HepG2 (cell line): ENCODE measurements at regions not wholly inside any gene's neighbourhood (a gene's known extent, or its start where the extent isn't known, plus 50 kb on each side); places are given as distances from the start of the nearest gene placed in this dataset.

Source experiments
- ATAC-seq: fragments of 200-7000 bp; cut with Tn5 transposase; 3 replicates; pipeline ENCODE4 v1.9.1; 2020; ENCODE audit warnings: mild to moderate bottlenecking, moderate library complexity
- BruUV-seq: library from RNA; stranded (reverse); fragments of 400-500 nt; replicated peaks from 2 replicates; lab custom pipeline; 2021; lab: Mats Ljungman, UMichigan
- CTCF ChIA-PET: fragments of 300-600 bp; formaldehyde crosslinking; extraction: SDS; loops from one replicate; lab custom pipeline; 2021; ENCODE audit warnings: low total read pairs, inconsistent platforms, low intra/inter-chr PET ratio; lab: Yijun Ruan, JAX
- POLR2A ChIA-PET: fragments of 350-600 bp; sonication (Branson Sonifier 250); formaldehyde crosslinking; loops from one replicate; lab custom pipeline; 2020; ENCODE audit warnings: antibody characterized with exemption, inconsistent platforms; lab: Yijun Ruan, JAX
- DNase-seq: peaks from one replicate; pipeline ENCODE4 v3.0.0-alpha.2; 2015; ENCODE audit warnings: low spot score
- FAIRE-seq: peaks from 3 replicates; lab custom pipeline; 2011; peaks lifted over from hg19 to GRCh38; lab: Jason Lieb, UNC
- H2AFZ ChIP-seq: one replicate; pipeline ENCODE4 v1.6.1; 2011; ENCODE audit warnings: low read length, inconsistent platforms
- H3K27ac ChIP-seq: fragments of 300-600 bp; 3 replicates; pipeline ENCODE4 v1.8.0; 2011; ENCODE audit warnings: mixed run types, mild to moderate bottlenecking, mixed read lengths, low read length, inconsistent platforms; ENCODE audit not compliant: insufficient read depth; ENCODE audit errors: extremely low read length
- H3K27me3 ChIP-seq, 2 experiments: fragments of 200-600 bp in 1 of 2; 2 replicates in 1 of 2; 3 replicates in 1 of 2; pipeline versions ENCODE4 v1.6.0 to v1.8.0; 2011; ENCODE audit warnings: low read length in 2 of 2, mild to moderate bottlenecking in 2 of 2, moderate library complexity in 2 of 2, inconsistent platforms in 1 of 2; ENCODE audit not compliant: insufficient read depth in 2 of 2, control insufficient read depth in 1 of 2
- H3K36me3 ChIP-seq, 2 experiments: fragments of 200-600 bp in 1 of 2; replicated peaks in 1 of 2; 2 replicates in 1 of 2; 3 replicates in 1 of 2; pipeline versions ENCODE4 v1.5.1 to v1.8.0; 2011; ENCODE audit warnings: low read length in 2 of 2, inconsistent platforms in 1 of 2; ENCODE audit not compliant: insufficient read depth in 2 of 2, control insufficient read depth in 1 of 2
- H3K4me1 ChIP-seq: 2 replicates; pipeline ENCODE4 v1.5.1; 2012; ENCODE audit warnings: low read length, inconsistent platforms; ENCODE audit not compliant: insufficient read depth
- H3K4me2 ChIP-seq: 2 replicates; pipeline ENCODE4 v1.6.0; 2011; ENCODE audit warnings: low read depth, low read length, inconsistent platforms
- H3K4me3 ChIP-seq, 3 experiments: fragments of 200-600 bp in 1 of 3; sonication (generic), shearing (Covaris generic) in 1 of 3; replicated peaks in 1 of 3; 2 replicates each; pipeline ENCODE4 v1.5.1; 2011 to 2016; ENCODE audit warnings: low read length in 3 of 3, inconsistent platforms in 2 of 3, low read depth in 2 of 3, mild to moderate bottlenecking in 2 of 3, control low read depth in 1 of 3, mixed read lengths in 1 of 3; ENCODE audit not compliant: insufficient read depth in 1 of 3
- H3K79me2 ChIP-seq: one replicate; pipeline ENCODE4 v1.6.1; 2011; ENCODE audit warnings: low read length, inconsistent platforms; ENCODE audit not compliant: insufficient read depth
- H3K9ac ChIP-seq: 2 replicates; pipeline ENCODE4 v1.6.0; 2011; ENCODE audit warnings: mild to moderate bottlenecking, low read depth, low read length, inconsistent platforms; ENCODE audit not compliant: insufficient read depth
- H3K9me3 ChIP-seq: 2 replicates; pipeline ENCODE4 v1.5.1; 2012; ENCODE audit warnings: mild to moderate bottlenecking, low read length
- H4K20me1 ChIP-seq: 2 replicates; pipeline ENCODE4 v1.6.0; 2011; ENCODE audit warnings: inconsistent platforms, mild to moderate bottlenecking, low read length, moderate library complexity; ENCODE audit not compliant: insufficient read depth
- KMT2A ChIP-seq: sonication (generic); formaldehyde crosslinking; IDR thresholded peaks from 2 replicates; pipeline ENCODE4 v1.4.0; 2020; ENCODE audit warnings: missing genetic modification reagents
- NFE2L1 ChIP-seq: sonication (generic); formaldehyde crosslinking; IDR thresholded peaks from 2 replicates; pipeline ENCODE4 v1.4.0; 2020; ENCODE audit warnings: missing genetic modification reagents, mild to moderate bottlenecking, borderline replicate concordance
- NR1H2 ChIP-seq: sonication (generic); formaldehyde crosslinking; IDR thresholded peaks from 2 replicates; pipeline ENCODE4 v1.8.1; 2022; ENCODE audit warnings: low read depth, missing genetic modification reagents, borderline replicate concordance
- SNAPC2 ChIP-seq: sonication (generic); formaldehyde crosslinking; IDR thresholded peaks from 2 replicates; pipeline ENCODE4 v1.8.1; 2022; ENCODE audit warnings: mild to moderate bottlenecking, missing genetic modification reagents
- THAP11 ChIP-seq: IDR thresholded peaks from 2 replicates; pipeline ENCODE4 v1.6.1; 2016; ENCODE audit warnings: missing biosample characterization, missing genetic modification reagents
- ZBED4 ChIP-seq: sonication (generic); formaldehyde crosslinking; IDR thresholded peaks from 2 replicates; pipeline ENCODE4 v1.4.0; 2020; ENCODE audit warnings: missing genetic modification reagents, borderline replicate concordance
- ZFP91 ChIP-seq: sonication (generic); formaldehyde crosslinking; IDR thresholded peaks from 2 replicates; pipeline ENCODE4 v1.9.0; 2022; ENCODE audit warnings: missing genetic modification reagents, mild to moderate bottlenecking, borderline replicate concordance
- ZNF138 ChIP-seq: sonication (generic); formaldehyde crosslinking; IDR thresholded peaks from 2 replicates; pipeline ENCODE4 v1.5.0; 2020; ENCODE audit warnings: mild to moderate bottlenecking, low read depth, missing genetic modification reagents
- ZNF331 ChIP-seq: sonication (generic); formaldehyde crosslinking; IDR thresholded peaks from 2 replicates; pipeline ENCODE4 v1.4.0; 2020; ENCODE audit warnings: missing genetic modification reagents
- ZNF552 ChIP-seq: sonication (generic); formaldehyde crosslinking; IDR thresholded peaks from 2 replicates; pipeline ENCODE4 v1.9.0; 2022; ENCODE audit warnings: missing genetic modification reagents, mild to moderate bottlenecking, borderline replicate concordance
- WGBS: methylation state at CpG from one replicate; pipeline ENCODE4 v1.1.6; 2017; ENCODE audit warnings: low lambda C conversion rate; 5-methylcytosine and 5-hydroxymethylcytosine counted together
- in situ Hi-C: cut with HindIII; loops from 2 replicates; pipeline ENCODE4 v1.10.0; 2017; ENCODE audit warnings: low pct_unique_long_range_greater_than_20kb; ENCODE audit not compliant: extremely low pct_ligation_motif_present
- intact Hi-C: fragments of 100-400 bp; cut with micrococcal nuclease; formaldehyde crosslinking; loops from one replicate; pipeline ENCODE4 v1.10.0; 2022; ENCODE audit not compliant: unreplicated experiment
- TF ChIP-seq, protein P1 (sequence below): sonication (generic); formaldehyde crosslinking; IDR thresholded peaks from 2 replicates; pipeline ENCODE4 v1.4.0; 2020; ENCODE audit warnings: mild to moderate bottlenecking, missing genetic modification reagents
- TF ChIP-seq, protein P2 (sequence below): IDR thresholded peaks from 2 replicates; pipeline ENCODE4 v1.6.1; 2018; ENCODE audit warnings: missing genetic modification reagents, mild to moderate bottlenecking, missing compliant biosample characterization
- TF ChIP-seq, protein P3 (sequence below): sonication (generic); formaldehyde crosslinking; IDR thresholded peaks from 2 replicates; pipeline ENCODE4 v1.4.0; 2020; ENCODE audit warnings: missing genetic modification reagents, borderline replicate concordance

DNA sequence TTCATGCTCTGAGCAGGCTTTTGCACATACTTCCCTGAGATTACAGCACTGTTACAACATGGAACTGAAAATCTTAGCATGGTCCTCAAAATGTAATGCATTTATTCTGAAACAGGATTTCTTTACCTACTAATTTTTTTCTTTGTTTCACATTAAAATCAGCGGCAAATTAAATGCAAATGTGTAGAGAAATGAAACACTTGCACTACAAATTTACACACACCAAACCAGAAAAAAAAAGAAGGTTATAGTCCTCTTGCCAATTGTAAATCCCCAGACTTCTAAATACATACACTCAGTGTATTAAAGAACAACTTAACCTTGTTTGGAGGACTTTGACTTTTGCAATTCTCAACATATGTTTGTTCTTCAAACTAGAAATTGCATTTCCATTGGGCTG, 210.9 kb upstream of the TBX18 start:
- H3K27me3 ChIP-seq, result no peaks in the 10 kb centered on the region
- H2AFZ ChIP-seq, result no peak overlapping the region
- H3K9me3 ChIP-seq, result no peaks in the 10 kb centered on the region
- no peak for DNase-seq
- intact Hi-C loops, result no loop called here
- H3K79me2 ChIP-seq, result no peaks in the 10 kb centered on the region
- no peaks in the 10 kb centered on the region for H3K4me1 ChIP-seq
- H3K4me2 ChIP-seq, result no peak overlapping the region
- 0% methylated on average over 1 of the region's 1 CpG for WGBS
- ChIA-PET POLR2A (no interaction called here), CTCF (no interaction called here)
- H3K9ac ChIP-seq, result no peak overlapping the region
- no peak overlapping the region for H3K27ac ChIP-seq
- H3K4me3 ChIP-seq, result no peak overlapping the region
- no peaks in the 10 kb centered on the region for H4K20me1 ChIP-seq
- no peak for FAIRE-seq
- ATAC-seq, result no peak
- no peaks in the 10 kb centered on the region for H3K36me3 ChIP-seq
- no TSS peak for BruUV-seq
- in situ Hi-C loops, result no loop called here
- TF ChIP-seq ZBED4 (CRISPR knock-in tag) (no peak), NR1H2 (CRISPR knock-in tag) (no peak), ZFP91 (no peak), ZNF552 (CRISPR knock-in tag) (no peak), SNAPC2 (CRISPR knock-in tag) (no peak), ZNF138 (CRISPR knock-in tag) (no peak), NFE2L1 (no peak), ZNF331 (no peak), KMT2A (no peak), THAP11 (no peak)
- TF ChIP-seq, protein P1, sequence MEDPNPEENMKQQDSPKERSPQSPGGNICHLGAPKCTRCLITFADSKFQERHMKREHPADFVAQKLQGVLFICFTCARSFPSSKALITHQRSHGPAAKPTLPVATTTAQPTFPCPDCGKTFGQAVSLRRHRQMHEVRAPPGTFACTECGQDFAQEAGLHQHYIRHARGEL (CRISPR knock-in tag), result no peak
- TF ChIP-seq, protein P2, sequence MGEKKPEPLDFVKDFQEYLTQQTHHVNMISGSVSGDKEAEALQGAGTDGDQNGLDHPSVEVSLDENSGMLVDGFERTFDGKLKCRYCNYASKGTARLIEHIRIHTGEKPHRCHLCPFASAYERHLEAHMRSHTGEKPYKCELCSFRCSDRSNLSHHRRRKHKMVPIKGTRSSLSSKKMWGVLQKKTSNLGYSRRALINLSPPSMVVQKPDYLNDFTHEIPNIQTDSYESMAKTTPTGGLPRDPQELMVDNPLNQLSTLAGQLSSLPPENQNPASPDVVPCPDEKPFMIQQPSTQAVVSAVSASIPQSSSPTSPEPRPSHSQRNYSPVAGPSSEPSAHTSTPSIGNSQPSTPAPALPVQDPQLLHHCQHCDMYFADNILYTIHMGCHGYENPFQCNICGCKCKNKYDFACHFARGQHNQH (CRISPR knock-in tag), result no peak
- TF ChIP-seq, protein P3, sequence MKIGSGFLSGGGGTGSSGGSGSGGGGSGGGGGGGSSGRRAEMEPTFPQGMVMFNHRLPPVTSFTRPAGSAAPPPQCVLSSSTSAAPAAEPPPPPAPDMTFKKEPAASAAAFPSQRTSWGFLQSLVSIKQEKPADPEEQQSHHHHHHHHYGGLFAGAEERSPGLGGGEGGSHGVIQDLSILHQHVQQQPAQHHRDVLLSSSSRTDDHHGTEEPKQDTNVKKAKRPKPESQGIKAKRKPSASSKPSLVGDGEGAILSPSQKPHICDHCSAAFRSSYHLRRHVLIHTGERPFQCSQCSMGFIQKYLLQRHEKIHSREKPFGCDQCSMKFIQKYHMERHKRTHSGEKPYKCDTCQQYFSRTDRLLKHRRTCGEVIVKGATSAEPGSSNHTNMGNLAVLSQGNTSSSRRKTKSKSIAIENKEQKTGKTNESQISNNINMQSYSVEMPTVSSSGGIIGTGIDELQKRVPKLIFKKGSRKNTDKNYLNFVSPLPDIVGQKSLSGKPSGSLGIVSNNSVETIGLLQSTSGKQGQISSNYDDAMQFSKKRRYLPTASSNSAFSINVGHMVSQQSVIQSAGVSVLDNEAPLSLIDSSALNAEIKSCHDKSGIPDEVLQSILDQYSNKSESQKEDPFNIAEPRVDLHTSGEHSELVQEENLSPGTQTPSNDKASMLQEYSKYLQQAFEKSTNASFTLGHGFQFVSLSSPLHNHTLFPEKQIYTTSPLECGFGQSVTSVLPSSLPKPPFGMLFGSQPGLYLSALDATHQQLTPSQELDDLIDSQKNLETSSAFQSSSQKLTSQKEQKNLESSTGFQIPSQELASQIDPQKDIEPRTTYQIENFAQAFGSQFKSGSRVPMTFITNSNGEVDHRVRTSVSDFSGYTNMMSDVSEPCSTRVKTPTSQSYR, result no peak
